Chondrocyte (in vitro differentiated cells): ENCODE measurements at regions not wholly inside any gene's neighbourhood (a gene's known extent, or its start where the extent isn't known, plus 50 kb on each side); places are given as distances from the start of the nearest gene placed in this dataset.

Experiments
- DNase-seq: peaks from one replicate; pipeline ENCODE4 v3.0.0; 2021; ENCODE audit warnings: mixed read lengths, low spot score
- H3K27ac Mint-ChIP-seq: one replicate; pipeline ENCODE4 v1.8.0; 2021; ENCODE audit warnings: mild to moderate bottlenecking, moderate library complexity, mixed read lengths; ENCODE audit not compliant: unreplicated experiment
- H3K27me3 Mint-ChIP-seq: 2 replicates; pipeline ENCODE4 v1.8.0; 2021; ENCODE audit warnings: low read depth, mixed read lengths
- H3K36me3 Mint-ChIP-seq: 2 replicates; pipeline ENCODE4 v1.8.0; 2021; ENCODE audit warnings: low read depth, mixed read lengths
- H3K4me1 Mint-ChIP-seq: 2 replicates; pipeline ENCODE4 v1.8.0; 2021; ENCODE audit warnings: low read depth, mild to moderate bottlenecking, mixed read lengths
- H3K4me3 Mint-ChIP-seq: one replicate; pipeline ENCODE4 v1.8.0; 2021; ENCODE audit warnings: mild to moderate bottlenecking, moderate library complexity, mixed read lengths; ENCODE audit not compliant: unreplicated experiment
- H3K9me3 Mint-ChIP-seq: 2 replicates; pipeline ENCODE4 v1.8.0; 2021; ENCODE audit warnings: low read depth, mixed read lengths
- CTCF ChIP-seq: fragments of 200-600 bp; sonication (generic); IDR thresholded peaks from 2 replicates; pipeline ENCODE4 v1.5.0; 2021; ENCODE audit warnings: antibody characterized with exemption, mild to moderate bottlenecking, moderate library complexity

GRCh38 chr1:101435831-101436511 lies 199.2 kb downstream of the S1PR1 start:
- Mint-ChIP-seq H3K36me3 (no peaks in the 10 kb centered on the region), H3K4me1 (no peaks in the 10 kb centered on the region), H3K9me3 (no peaks in the 10 kb centered on the region), H3K27ac (no peak overlapping the region), H3K4me3 (no peak overlapping the region), H3K27me3 (peaks cover 22% of the 10 kb centered on the region)
- TF ChIP-seq CTCF, result no peak
- DNase-seq, result no peak

GRCh38 chr1:101437800-101438199 lies 201.0 kb downstream of the S1PR1 start:
- no peaks in the 10 kb centered on the region for H3K4me1 Mint-ChIP-seq
- no peaks in the 10 kb centered on the region for H3K36me3 Mint-ChIP-seq
- H3K9me3 Mint-ChIP-seq, result no peaks in the 10 kb centered on the region
- TF ChIP-seq CTCF, result no peak
- no peak overlapping the region for H3K4me3 Mint-ChIP-seq
- no peak for DNase-seq
- H3K27ac Mint-ChIP-seq, result no peak overlapping the region
- peaks cover 17% of the 10 kb centered on the region for H3K27me3 Mint-ChIP-seq

GRCh38 chr1:101438359-101438758 lies 201.5 kb downstream of the S1PR1 start:
- no peaks in the 10 kb centered on the region for H3K9me3 Mint-ChIP-seq
- no peak for DNase-seq
- H3K4me3 Mint-ChIP-seq, result no peak overlapping the region
- peak; percentile 44 for TF ChIP-seq CTCF
- H3K27me3 Mint-ChIP-seq, result peaks cover 17% of the 10 kb centered on the region
- no peaks in the 10 kb centered on the region for H3K36me3 Mint-ChIP-seq
- no peaks in the 10 kb centered on the region for H3K4me1 Mint-ChIP-seq
- no peak overlapping the region for H3K27ac Mint-ChIP-seq

- Mint-ChIP-seq H3K27me3 (peaks cover 16% of the 10 kb centered on the region), H3K4me1 (no peaks in the 10 kb centered on the region), H3K27ac (no peak overlapping the region), H3K9me3 (no peaks in the 10 kb centered on the region), H3K36me3 (no peaks in the 10 kb centered on the region), H3K4me3 (no peak overlapping the region)
- no peak for TF ChIP-seq CTCF
- DNase-seq, result no peak
These were observed 203.7 kb downstream of the S1PR1 start for GRCh38 chr1:101440485-101440884.

GRCh38 chr1:101444381-101444780 lies 207.6 kb downstream of the S1PR1 start:
- Mint-ChIP-seq H3K27ac (no peak overlapping the region), H3K36me3 (no peaks in the 10 kb centered on the region), H3K27me3 (peaks cover 13% of the 10 kb centered on the region), H3K4me3 (no peak overlapping the region), H3K4me1 (no peaks in the 10 kb centered on the region), H3K9me3 (no peaks in the 10 kb centered on the region)
- TF ChIP-seq CTCF, result no peak
- no peak for DNase-seq
